MM.1S (cell line): ENCODE measurements at regions not wholly inside any gene's neighbourhood (a gene's known extent, or its start where the extent isn't known, plus 50 kb on each side); places are given as distances from the start of the nearest gene placed in this dataset.

Experiments
- DNase-seq: peaks from one replicate; pipeline ENCODE4 v3.0.0-alpha.2; 2015
- H2AFZ ChIP-seq: fragments of 300-600 bp; sonication (generic); 2 replicates; pipeline ENCODE4 v1.6.0; 2016; ENCODE audit warnings: antibody characterized with exemption, low read length
- H3F3A ChIP-seq: fragments of 300-600 bp; sonication (generic); 2 replicates; pipeline ENCODE4 v1.6.1; 2016; ENCODE audit warnings: mild to moderate bottlenecking, antibody characterized with exemption, low read length, moderate library complexity, mixed read lengths; ENCODE audit not compliant: insufficient read depth
- H3K27ac ChIP-seq: fragments of 300-600 bp; sonication (generic); 2 replicates; pipeline ENCODE4 v1.5.1; 2016; ENCODE audit warnings: mild to moderate bottlenecking, low read length
- H3K27me3 ChIP-seq: fragments of 300-600 bp; sonication (generic); replicated peaks from 2 replicates; pipeline ENCODE4 v1.6.0; 2016; ENCODE audit warnings: low read length; ENCODE audit not compliant: insufficient read depth
- H3K36me3 ChIP-seq: fragments of 300-600 bp; sonication (generic); replicated peaks from 2 replicates; pipeline ENCODE4 v1.6.1; 2016; ENCODE audit warnings: mild to moderate bottlenecking, low read length, mixed read lengths; ENCODE audit not compliant: insufficient read depth
- H3K4me1 ChIP-seq: fragments of 300-600 bp; sonication (generic); 2 replicates; pipeline ENCODE4 v1.6.1; 2016; ENCODE audit warnings: low read length, mixed read lengths
- H3K4me2 ChIP-seq: fragments of 300-600 bp; sonication (generic); 2 replicates; pipeline ENCODE4 v1.6.0; 2016; ENCODE audit warnings: low read depth, low read length
- H3K4me3 ChIP-seq: fragments of 300-600 bp; sonication (generic); 2 replicates; pipeline ENCODE4 v1.5.1; 2016; ENCODE audit warnings: low read length, mixed read lengths
- H3K79me2 ChIP-seq: fragments of 300-600 bp; sonication (generic); 2 replicates; pipeline ENCODE4 v1.6.1; 2016; ENCODE audit warnings: mixed run types, low read length, mixed read lengths
- H3K9ac ChIP-seq: fragments of 300-600 bp; sonication (generic); 2 replicates; pipeline ENCODE4 v1.6.1; 2016; ENCODE audit warnings: low read length, mixed read lengths
- H3K9me2 ChIP-seq: fragments of 300-600 bp; sonication (generic); replicated peaks from 2 replicates; pipeline ENCODE4 v1.6.1; 2016; ENCODE audit warnings: mild to moderate bottlenecking, low read length, mixed read lengths; ENCODE audit not compliant: insufficient read depth
- H3K9me3 ChIP-seq: fragments of 300-600 bp; sonication (generic); replicated peaks from 2 replicates; pipeline ENCODE4 v1.6.1; 2016; ENCODE audit warnings: mild to moderate bottlenecking, low read length, mixed read lengths; ENCODE audit not compliant: insufficient read depth
- H4K20me1 ChIP-seq: fragments of 300-600 bp; sonication (generic); 2 replicates; pipeline ENCODE4 v1.6.1; 2016; ENCODE audit warnings: mild to moderate bottlenecking, low read length, moderate library complexity, mixed read lengths; ENCODE audit not compliant: insufficient read depth
- CTCF ChIP-seq: fragments of 300-600 bp; sonication (generic); IDR thresholded peaks from 2 replicates; pipeline ENCODE4 v1.5.1; 2016; ENCODE audit warnings: antibody characterized with exemption, low read length, mixed read lengths
- EZH2 ChIP-seq: fragments of 300-600 bp; sonication (generic); optimal IDR thresholded peaks from 2 replicates; pipeline ENCODE3; 2017; ENCODE audit warnings: low read depth, mild to moderate bottlenecking, antibody characterized with exemption, low read length, mixed read lengths
- EZH2phosphoT487 ChIP-seq: fragments of 300-600 bp; sonication (generic); IDR thresholded peaks from 2 replicates; pipeline ENCODE4 v1.6.1; 2018; ENCODE audit warnings: antibody characterized with exemption, low read length

- Histone ChIP-seq H3K4me1 (no peaks in the 10 kb centered on the region), H3K27me3 (no peaks in the 10 kb centered on the region), H4K20me1 (no peaks in the 10 kb centered on the region), H3K9me3 (no peaks in the 10 kb centered on the region), H3K9me2 (no peaks in the 10 kb centered on the region), H3K9ac (no peak overlapping the region), H3K27ac (no peak overlapping the region), H3K4me3 (no peak overlapping the region), H3K36me3 (no peaks in the 10 kb centered on the region), H2AFZ (no peak overlapping the region), H3K4me2 (no peak overlapping the region), H3F3A (no peaks in the 10 kb centered on the region), H3K79me2 (no peaks in the 10 kb centered on the region)
- TF ChIP-seq EZH2 (no peak), CTCF (no peak), EZH2phosphoT487 (no peak)
- no peak for DNase-seq
Observed at GRCh38 chr10:129049501-129049900, 417.5 kb upstream of the MGMT start.

GRCh38 chr10:129055225-129055624 lies 411.8 kb upstream of the MGMT start:
- H3K4me1 ChIP-seq = peaks cover 38% of the 10 kb centered on the region
- no peak overlapping the region for H3K4me2 ChIP-seq
- H3K9ac ChIP-seq = no peak overlapping the region
- no peak for TF ChIP-seq CTCF
- no peak for TF ChIP-seq EZH2phosphoT487
- TF ChIP-seq EZH2 = no peak
- no peaks in the 10 kb centered on the region for H3K9me2 ChIP-seq
- H2AFZ ChIP-seq = no peak overlapping the region
- no peaks in the 10 kb centered on the region for H3K9me3 ChIP-seq
- H3K27me3 ChIP-seq = no peaks in the 10 kb centered on the region
- no peaks in the 10 kb centered on the region for H3K79me2 ChIP-seq
- H3F3A ChIP-seq = peaks cover 22% of the 10 kb centered on the region
- no peak overlapping the region for H3K4me3 ChIP-seq
- H3K36me3 ChIP-seq = no peaks in the 10 kb centered on the region
- H3K27ac ChIP-seq = no peak overlapping the region
- no peaks in the 10 kb centered on the region for H4K20me1 ChIP-seq
- DNase-seq = no peak

DNA sequence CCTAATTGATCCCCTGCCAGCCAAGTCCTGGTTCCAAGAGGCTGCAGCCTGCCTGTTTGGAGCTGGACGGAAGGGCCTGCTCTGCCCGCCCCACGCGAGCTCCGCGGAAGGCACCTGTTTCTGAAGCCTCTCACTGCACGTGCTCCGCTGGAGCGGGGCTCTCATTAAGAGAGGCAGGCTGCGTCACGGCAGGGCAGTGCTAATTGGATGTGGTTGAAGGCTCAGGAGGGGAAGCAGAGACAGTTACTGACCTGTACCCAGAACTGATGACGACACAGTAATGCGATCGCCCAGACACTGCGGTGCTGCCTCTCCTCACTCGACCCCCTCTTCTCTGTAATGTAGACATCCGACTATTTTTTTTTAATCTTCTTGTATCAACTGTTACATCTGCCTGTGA lies 411.1 kb upstream of the MGMT start:
- no peaks in the 10 kb centered on the region for H3K27me3 ChIP-seq
- peaks cover 22% of the 10 kb centered on the region for H3F3A ChIP-seq
- no peak overlapping the region for H3K27ac ChIP-seq
- H2AFZ ChIP-seq = no peak overlapping the region
- no peak for DNase-seq
- H3K4me2 ChIP-seq = no peak overlapping the region
- no peaks in the 10 kb centered on the region for H4K20me1 ChIP-seq
- H3K9me2 ChIP-seq = no peaks in the 10 kb centered on the region
- no peak overlapping the region for H3K4me3 ChIP-seq
- no peaks in the 10 kb centered on the region for H3K9me3 ChIP-seq
- no peak overlapping the region for H3K9ac ChIP-seq
- TF ChIP-seq CTCF = no peak
- TF ChIP-seq EZH2phosphoT487 = no peak
- no peak for TF ChIP-seq EZH2
- H3K36me3 ChIP-seq = no peaks in the 10 kb centered on the region
- no peaks in the 10 kb centered on the region for H3K79me2 ChIP-seq
- H3K4me1 ChIP-seq = peaks cover 38% of the 10 kb centered on the region
